GM10248 (cell line): ENCODE measurements at regions not wholly inside any gene's neighbourhood (a gene's known extent, or its start where the extent isn't known, plus 50 kb on each side); places are given as distances from the start of the nearest gene placed in this dataset.

Source experiments
- CTCF ChIA-PET: fragments of 300-600 bp; sonication (Branson Sonifier 250); formaldehyde crosslinking; extraction: SDS; loops from one replicate; lab custom pipeline; 2021; ENCODE audit warnings: antibody characterized with exemption; lab: Yijun Ruan, JAX
- POLR2A ChIA-PET: fragments of 350-650 bp; sonication (Branson Sonifier 250); formaldehyde crosslinking; extraction: SDS; loops from one replicate; lab custom pipeline; 2020; ENCODE audit warnings: antibody characterized with exemption; lab: Yijun Ruan, JAX
- DNase-seq: peaks from one replicate; pipeline ENCODE4 v3.0.0; 2012; ENCODE audit errors: extremely low spot score
- CTCF ChIP-seq: IDR thresholded peaks from 2 replicates; pipeline ENCODE4 v1.5.1; 2012; ENCODE audit warnings: mild to moderate bottlenecking, low read depth; ENCODE audit errors: extremely low read depth, missing control alignments, control extremely low read depth

DNA sequence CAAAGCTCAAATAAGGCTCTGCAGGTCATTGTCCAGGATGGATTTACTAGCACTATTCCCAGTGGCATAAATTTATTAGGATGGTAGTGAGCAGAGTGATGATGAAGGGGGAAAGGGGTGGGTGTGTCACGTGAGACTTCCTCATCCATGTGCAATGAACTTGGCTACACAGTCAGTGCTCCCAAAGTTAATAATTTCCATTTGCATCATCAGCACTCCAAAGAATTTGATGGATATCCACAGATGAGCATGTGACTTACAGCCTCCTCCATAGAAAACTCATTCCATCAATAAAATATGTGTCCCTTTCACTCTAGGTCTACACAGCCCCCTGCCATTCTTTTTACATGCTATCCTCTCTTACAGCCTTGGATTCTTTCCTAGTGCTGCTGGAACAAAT is 142.6 kb upstream of the PLPP4 start:
- DNase-seq, result no peak
- no peak for TF ChIP-seq CTCF
- ChIA-PET CTCF (interaction anchor here (1.5 kb wide), 1 partner anchor 14 kb away, joined by 3 read pairs; no protein-coding TSS in a partner anchor), POLR2A (no interaction called here)

- POLR2A ChIA-PET, result no interaction called here
- DNase-seq, result no peak
- TF ChIP-seq CTCF, result no peak
- CTCF ChIA-PET, result interaction anchor here (1.2 kb wide), 1 partner anchor 9 kb away, joined by 3 read pairs; no protein-coding TSS in a partner anchor
Observed at GRCh38 chr10:120318862-120319261, 138.2 kb upstream of the PLPP4 start.

DNA sequence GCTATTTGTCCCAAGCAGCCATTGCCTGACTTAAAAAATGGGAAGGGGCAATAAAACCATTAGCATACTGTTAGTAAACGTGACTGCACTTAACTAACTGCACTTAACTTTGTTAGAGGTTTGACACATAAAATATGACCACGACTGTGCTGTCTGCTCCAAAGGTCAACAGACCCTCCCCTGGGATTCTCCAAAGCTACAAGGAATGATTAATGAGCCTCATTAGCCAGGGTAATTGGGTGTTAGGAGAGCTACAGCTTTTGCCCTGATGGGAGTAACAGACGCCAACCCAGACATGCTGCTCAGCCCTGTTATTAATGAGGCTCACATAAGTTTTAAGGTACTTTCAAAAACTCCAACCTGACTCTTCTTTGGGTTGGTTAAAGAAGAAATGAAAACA is 129.4 kb upstream of the PLPP4 start:
- CTCF ChIA-PET, result interaction anchor here (1.0 to 3.8 kb wide), 3 partner anchors 9 to 13 kb away, joined by 3 to 20 read pairs (median 3); no protein-coding TSS in a partner anchor
- no peak for TF ChIP-seq CTCF
- DNase-seq, result no peak
- POLR2A ChIA-PET, result no interaction called here

- ChIA-PET CTCF (interaction anchor here (1.0 to 3.8 kb wide), 3 partner anchors 9 to 14 kb away, joined by 3 to 20 read pairs (median 3); no protein-coding TSS in a partner anchor), POLR2A (no interaction called here)
- no peak for TF ChIP-seq CTCF
- DNase-seq, result no peak
Observed at GRCh38 chr10:120328647-120329046, 128.4 kb upstream of the PLPP4 start.

- DNase-seq, result no peak
- ChIA-PET CTCF (interaction anchor here (1.4 to 1.5 kb wide), 2 partner anchors 13 to 88 kb away, joined by 3 read pairs; no protein-coding TSS in a partner anchor), POLR2A (no interaction called here)
- no peak for TF ChIP-seq CTCF
Observed at GRCh38 chr10:120335553-120335952, 121.5 kb upstream of the PLPP4 start.

DNA sequence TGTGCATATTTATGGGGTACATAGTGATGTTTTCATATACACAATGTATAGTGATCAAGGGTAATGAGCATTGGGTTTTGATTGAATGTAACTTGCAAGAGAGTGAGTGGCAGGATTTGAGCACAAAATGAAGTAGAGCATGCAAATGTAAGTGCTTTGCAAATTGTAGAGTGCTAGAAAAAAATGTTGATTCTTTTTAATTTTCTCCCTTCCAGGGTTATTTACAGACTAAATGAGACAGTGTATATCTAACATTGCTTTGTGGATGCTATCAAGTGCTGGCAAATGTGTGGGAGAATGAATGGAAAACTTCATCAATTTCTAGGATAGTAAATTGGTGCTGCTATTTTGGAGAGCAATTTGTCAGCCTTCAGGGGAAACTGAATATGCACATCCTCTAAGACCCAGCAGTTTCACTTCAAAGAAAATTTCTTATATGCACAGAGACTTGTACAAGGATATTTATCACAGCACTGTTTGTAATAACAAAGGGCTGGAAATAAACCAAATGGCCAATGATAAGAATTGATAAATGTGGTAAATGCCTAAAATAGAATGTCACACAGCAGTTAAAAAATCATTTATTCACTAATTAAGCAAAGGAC is 120.6 kb upstream of the PLPP4 start:
- DNase-seq, result no peak
- TF ChIP-seq CTCF, result no peak
- POLR2A ChIA-PET, result no interaction called here
- CTCF ChIA-PET, result interaction anchor here (0.8 to 3.4 kb wide), 11 partner anchors 8 to 650 kb away, joined by 3 to 20 read pairs (median 4); no protein-coding TSS in a partner anchor
